DND-41 (cell line): ENCODE measurements at regions not wholly inside any gene's neighbourhood (a gene's known extent, or its start where the extent isn't known, plus 50 kb on each side); places are given as distances from the start of the nearest gene placed in this dataset.

Experiments used
- ATAC-seq: fragments of 200-7000 bp; cut with Tn5 transposase; 3 replicates; pipeline ENCODE4 v1.9.1; 2021; ENCODE audit warnings: low read depth; ENCODE audit not compliant: insufficient read depth
- DNase-seq: peaks from one replicate; pipeline ENCODE4 v3.0.0-alpha.2; 2020
- H2AFZ ChIP-seq: 2 replicates; pipeline ENCODE4 v1.6.0; 2012; ENCODE audit warnings: low read depth, low read length
- H3K27ac ChIP-seq: 2 replicates; pipeline ENCODE4 v1.5.1; 2012; ENCODE audit warnings: low read length, inconsistent platforms
- H3K27me3 ChIP-seq: fragments of 200-600 bp; sonication (generic); 2 replicates; pipeline ENCODE4 v1.6.0; 2012; ENCODE audit warnings: low read length, mild to moderate bottlenecking, inconsistent platforms; ENCODE audit not compliant: insufficient read depth, poor library complexity
- H3K36me3 ChIP-seq: 2 replicates; pipeline ENCODE4 v1.5.1; 2012; ENCODE audit warnings: low read length, inconsistent platforms; ENCODE audit not compliant: insufficient read depth
- H3K4me1 ChIP-seq: 2 replicates; pipeline ENCODE4 v1.5.1; 2012; ENCODE audit warnings: mild to moderate bottlenecking, low read length; ENCODE audit not compliant: insufficient read depth
- H3K4me2 ChIP-seq: 2 replicates; pipeline ENCODE4 v1.6.0; 2012; ENCODE audit warnings: mild to moderate bottlenecking, moderate library complexity, low read length, inconsistent platforms; ENCODE audit not compliant: insufficient read depth
- H3K4me3 ChIP-seq, 2 experiments: fragments of 200-600 bp in 1 of 2; shearing (Covaris generic) in 1 of 2; 2 replicates each; pipeline ENCODE4 v1.5.1; 2012 to 2016; ENCODE audit warnings: inconsistent platforms in 2 of 2, low read length in 2 of 2, mild to moderate bottlenecking in 2 of 2, low read depth in 1 of 2, moderate library complexity in 1 of 2
- H3K79me2 ChIP-seq: 2 replicates; pipeline ENCODE4 v1.6.0; 2012; ENCODE audit warnings: low read length, inconsistent platforms; ENCODE audit not compliant: insufficient read depth
- H3K9ac ChIP-seq: 2 replicates; pipeline ENCODE4 v1.6.0; 2012; ENCODE audit warnings: low read depth, mild to moderate bottlenecking, inconsistent platforms, low read length, moderate library complexity
- H3K9me3 ChIP-seq: 2 replicates; pipeline ENCODE4 v1.5.1; 2012; ENCODE audit warnings: low read length, moderate library complexity, mild to moderate bottlenecking, inconsistent platforms; ENCODE audit not compliant: insufficient read depth, severe bottlenecking
- H4K20me1 ChIP-seq: 2 replicates; pipeline ENCODE4 v1.6.0; 2012; ENCODE audit warnings: low read length; ENCODE audit not compliant: insufficient read depth
- EZH2 ChIP-seq: IDR thresholded peaks from 3 replicates; pipeline ENCODE4 v1.6.1; 2012; ENCODE audit warnings: borderline replicate concordance, low read depth, mild to moderate bottlenecking, moderate library complexity, low read length, inconsistent platforms; ENCODE audit not compliant: severe bottlenecking
- TF ChIP-seq, protein P1 (sequence below): IDR thresholded peaks from 2 replicates; pipeline ENCODE4 v1.5.1; 2012; ENCODE audit warnings: borderline replicate concordance, low read length, moderate library complexity, mild to moderate bottlenecking; ENCODE audit not compliant: poor library complexity, severe bottlenecking; ENCODE audit errors: extremely low read depth

DNA sequence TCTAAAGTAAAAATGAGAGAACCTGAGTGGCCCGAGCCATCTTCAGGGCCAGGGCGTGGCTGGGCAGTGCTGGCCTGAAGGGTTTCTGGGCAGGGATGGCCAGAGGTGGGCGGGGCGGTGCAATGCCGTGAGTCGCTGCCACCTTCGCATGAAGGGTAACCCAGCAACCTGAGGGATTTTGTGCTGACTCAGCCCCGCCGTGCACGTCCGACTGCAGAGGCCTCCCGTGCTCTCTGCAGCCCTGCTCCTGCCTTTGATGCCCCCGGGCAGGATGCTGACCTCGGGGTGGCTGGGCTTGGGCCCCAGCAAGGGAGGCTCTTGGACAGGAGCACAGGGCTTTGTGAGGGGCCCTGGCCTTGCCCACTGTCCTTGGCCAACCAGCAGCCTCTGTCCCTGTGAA, 81.7 kb upstream of the GATA5 start:
- no peaks in the 10 kb centered on the region for H3K36me3 ChIP-seq
- H3K9me3 ChIP-seq = no peaks in the 10 kb centered on the region
- H3K4me2 ChIP-seq = no peak overlapping the region
- no peak for ATAC-seq
- H2AFZ ChIP-seq = no peak overlapping the region
- H4K20me1 ChIP-seq = peaks cover 9% of the 10 kb centered on the region; the same call in 1 of the 2 replicates
- no peak for TF ChIP-seq EZH2
- TF ChIP-seq, protein P1, sequence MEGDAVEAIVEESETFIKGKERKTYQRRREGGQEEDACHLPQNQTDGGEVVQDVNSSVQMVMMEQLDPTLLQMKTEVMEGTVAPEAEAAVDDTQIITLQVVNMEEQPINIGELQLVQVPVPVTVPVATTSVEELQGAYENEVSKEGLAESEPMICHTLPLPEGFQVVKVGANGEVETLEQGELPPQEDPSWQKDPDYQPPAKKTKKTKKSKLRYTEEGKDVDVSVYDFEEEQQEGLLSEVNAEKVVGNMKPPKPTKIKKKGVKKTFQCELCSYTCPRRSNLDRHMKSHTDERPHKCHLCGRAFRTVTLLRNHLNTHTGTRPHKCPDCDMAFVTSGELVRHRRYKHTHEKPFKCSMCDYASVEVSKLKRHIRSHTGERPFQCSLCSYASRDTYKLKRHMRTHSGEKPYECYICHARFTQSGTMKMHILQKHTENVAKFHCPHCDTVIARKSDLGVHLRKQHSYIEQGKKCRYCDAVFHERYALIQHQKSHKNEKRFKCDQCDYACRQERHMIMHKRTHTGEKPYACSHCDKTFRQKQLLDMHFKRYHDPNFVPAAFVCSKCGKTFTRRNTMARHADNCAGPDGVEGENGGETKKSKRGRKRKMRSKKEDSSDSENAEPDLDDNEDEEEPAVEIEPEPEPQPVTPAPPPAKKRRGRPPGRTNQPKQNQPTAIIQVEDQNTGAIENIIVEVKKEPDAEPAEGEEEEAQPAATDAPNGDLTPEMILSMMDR = no peak
- no peak for DNase-seq
- H3K9ac ChIP-seq = no peak overlapping the region
- H3K79me2 ChIP-seq = no peaks in the 10 kb centered on the region
- no peaks in the 10 kb centered on the region for H3K4me1 ChIP-seq
- peaks cover 6% of the 10 kb centered on the region for H3K27me3 ChIP-seq
- no peak overlapping the region for H3K4me3 ChIP-seq
- no peak overlapping the region for H3K27ac ChIP-seq

DNA sequence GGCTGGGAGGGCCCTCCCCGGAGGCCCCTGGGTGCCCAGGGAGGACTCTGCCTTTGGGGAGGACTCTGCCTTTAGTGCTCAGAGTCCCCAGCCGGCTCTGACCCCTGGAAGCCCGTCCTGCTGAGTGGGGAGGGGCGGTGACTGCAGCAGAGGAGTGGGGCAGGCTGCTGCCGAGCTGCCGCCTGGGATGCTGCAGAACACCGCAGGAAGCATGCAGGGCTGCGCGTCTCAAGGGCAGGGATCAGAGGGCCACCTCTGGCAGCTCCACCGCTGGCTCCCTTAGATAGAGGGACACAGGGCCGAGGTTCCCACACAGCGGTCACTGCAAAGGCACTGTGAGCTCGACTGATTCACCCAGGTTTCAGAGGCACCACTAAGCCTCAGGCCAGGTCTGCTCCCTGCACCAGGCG, 82.2 kb upstream of the GATA5 start:
- Histone ChIP-seq H3K4me3 (no peak overlapping the region), H4K20me1 (peaks cover 9% of the 10 kb centered on the region; the same call in 1 of the 2 replicates), H3K9me3 (no peaks in the 10 kb centered on the region), H2AFZ (no peak overlapping the region), H3K36me3 (no peaks in the 10 kb centered on the region), H3K27ac (no peak overlapping the region), H3K9ac (no peak overlapping the region), H3K4me2 (no peak overlapping the region), H3K79me2 (no peaks in the 10 kb centered on the region), H3K27me3 (peaks cover 6% of the 10 kb centered on the region), H3K4me1 (no peaks in the 10 kb centered on the region)
- no peak for TF ChIP-seq EZH2
- TF ChIP-seq, protein P1 = no peak
- ATAC-seq = no peak
- no peak for DNase-seq

DNA sequence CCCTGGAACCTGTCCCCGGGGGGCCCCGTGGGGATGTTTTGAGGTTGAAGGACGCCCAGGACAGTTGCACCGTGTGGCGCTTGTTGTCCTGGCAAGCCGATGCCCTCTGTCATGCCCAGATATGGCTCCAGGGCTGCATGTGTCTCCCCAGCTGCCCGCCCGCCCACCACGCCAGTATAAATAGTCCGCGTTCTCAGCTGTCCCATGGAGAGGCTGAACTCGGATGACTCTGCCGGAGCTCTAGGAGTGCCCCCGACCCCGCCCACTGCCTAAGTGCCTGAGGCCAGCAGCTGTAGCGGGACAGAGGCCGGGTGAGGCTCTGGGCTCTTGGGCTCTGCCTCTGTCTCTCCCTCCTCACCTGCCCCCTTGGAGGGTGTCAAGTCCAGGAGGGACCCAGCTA, 83.0 kb upstream of the GATA5 start:
- ATAC-seq (no peak), DNase-seq (no peak)
- Histone ChIP-seq H3K4me2 (no peak overlapping the region), H3K36me3 (no peaks in the 10 kb centered on the region), H3K79me2 (no peaks in the 10 kb centered on the region), H3K27me3 (peaks cover 6% of the 10 kb centered on the region), H4K20me1 (peaks cover 5% of the 10 kb centered on the region), H2AFZ (no peak overlapping the region), H3K4me1 (no peaks in the 10 kb centered on the region), H3K9ac (no peak overlapping the region), H3K27ac (no peak overlapping the region), H3K9me3 (no peaks in the 10 kb centered on the region), H3K4me3 (no peak overlapping the region)
- TF ChIP-seq, protein P1 = no peak
- TF ChIP-seq EZH2 = no peak

DNA sequence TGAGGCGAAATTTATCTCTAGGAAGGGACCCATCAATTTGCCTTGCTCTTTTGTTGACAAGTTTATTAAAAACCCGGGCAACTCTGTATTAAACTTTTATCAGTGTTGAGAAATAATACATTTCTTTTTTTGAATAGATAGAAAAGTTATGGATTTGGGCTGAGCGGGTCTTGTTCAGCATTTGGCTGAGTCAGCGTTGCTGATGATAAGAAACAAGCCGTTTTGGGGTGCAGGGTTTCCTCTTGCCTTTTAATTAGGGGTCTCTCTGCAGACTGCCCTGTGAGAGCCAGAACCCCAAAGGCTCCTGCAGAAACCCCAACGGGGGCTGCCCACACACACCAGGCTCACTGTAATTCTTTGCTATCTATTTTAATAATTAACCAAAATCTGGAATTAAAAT, 82.1 kb upstream of the SLCO4A1 start:
- Histone ChIP-seq H3K36me3 (no peaks in the 10 kb centered on the region), H3K4me2 (no peak overlapping the region), H3K79me2 (no peaks in the 10 kb centered on the region), H3K9me3 (no peaks in the 10 kb centered on the region), H3K4me1 (no peaks in the 10 kb centered on the region), H3K4me3 (no peak overlapping the region), H3K9ac (no peak overlapping the region), H4K20me1 (peaks cover 7% of the 10 kb centered on the region), H3K27ac (no peak overlapping the region), H3K27me3 (peaks cover 6% of the 10 kb centered on the region), H2AFZ (no peak overlapping the region)
- ATAC-seq (no peak), DNase-seq (no peak)
- TF ChIP-seq, protein P1 = no peak
- TF ChIP-seq EZH2 = no peak
